ENCODE measurements at regions not wholly inside any gene's neighbourhood (a gene's known extent, or its start where the extent isn't known, plus 50 kb on each side); places are given as distances from the start of the nearest gene placed in this dataset.
"Not testable (repeated sequence)": the region's sequence is repeated elsewhere in the genome, so short reads cannot be mapped to it uniquely, and the experiment has no call there.

- DNase-seq = not testable (repeated sequence)
Measured at GRCh38 chr3:81812098-81812497, 50.7 kb upstream of the GBE1 start.

All from NCI-H187 (cell line).